Karpas-422 (cell line): ENCODE measurements at regions not wholly inside any gene's neighbourhood (a gene's known extent, or its start where the extent isn't known, plus 50 kb on each side); places are given as distances from the start of the nearest gene placed in this dataset.

Source experiments
- DNase-seq: peaks from one replicate; pipeline ENCODE4 v3.0.0-alpha.2; 2015
- H2AFZ ChIP-seq: fragments of 200-600 bp; sonication (generic); 2 replicates; pipeline ENCODE4 v1.6.1; 2014; ENCODE audit warnings: antibody characterized with exemption, low read length, mixed read lengths
- H3K27ac ChIP-seq: fragments of 200-600 bp; sonication (generic); 2 replicates; pipeline ENCODE4 v1.5.1; 2014; ENCODE audit warnings: mild to moderate bottlenecking, low read length, moderate library complexity
- H3K27me3 ChIP-seq: fragments of 200-600 bp; sonication (generic); 2 replicates; pipeline ENCODE4 v1.6.1; 2014; ENCODE audit warnings: low read length, mixed read lengths
- H3K36me3 ChIP-seq: fragments of 200-600 bp; sonication (generic); 2 replicates; pipeline ENCODE4 v1.6.1; 2014; ENCODE audit warnings: low read length, mixed read lengths; ENCODE audit not compliant: insufficient read depth
- H3K4me1 ChIP-seq: fragments of 200-600 bp; sonication (generic); 2 replicates; pipeline ENCODE4 v1.6.1; 2014; ENCODE audit warnings: mild to moderate bottlenecking, low read length, mixed read lengths
- H3K4me2 ChIP-seq: fragments of 200-600 bp; sonication (generic); 2 replicates; pipeline ENCODE4 v1.6.1; 2014; ENCODE audit warnings: low read length, low read depth, mild to moderate bottlenecking; ENCODE audit not compliant: poor library complexity, severe bottlenecking
- H3K4me3 ChIP-seq: fragments of 200-600 bp; sonication (generic); 2 replicates; pipeline ENCODE4 v1.5.1; 2014; ENCODE audit warnings: mild to moderate bottlenecking, antibody characterized with exemption, low read length, mixed read lengths
- H3K79me2 ChIP-seq: fragments of 200-600 bp; sonication (generic); 2 replicates; pipeline ENCODE4 v1.6.1; 2014; ENCODE audit warnings: mild to moderate bottlenecking, low read length, mixed read lengths
- H3K9ac ChIP-seq: fragments of 200-600 bp; sonication (generic); 2 replicates; pipeline ENCODE4 v1.6.0; 2014; ENCODE audit warnings: low read length
- H3K9me2 ChIP-seq: fragments of 200-600 bp; sonication (generic), shearing (Covaris generic); replicated peaks from 2 replicates; pipeline ENCODE4 v1.6.0; 2014; ENCODE audit warnings: mild to moderate bottlenecking, low read length, moderate library complexity; ENCODE audit not compliant: insufficient read depth
- H3K9me3 ChIP-seq: fragments of 300-700, 200-600 bp; sonication (generic); 2 replicates; pipeline ENCODE4 v1.6.1; 2014; ENCODE audit warnings: low read length, mixed read lengths
- H4K20me1 ChIP-seq: fragments of 200-600 bp; sonication (generic); 2 replicates; pipeline ENCODE4 v1.6.1; 2014; ENCODE audit warnings: mild to moderate bottlenecking, antibody characterized with exemption, low read length, low read depth; ENCODE audit not compliant: insufficient read depth

DNA sequence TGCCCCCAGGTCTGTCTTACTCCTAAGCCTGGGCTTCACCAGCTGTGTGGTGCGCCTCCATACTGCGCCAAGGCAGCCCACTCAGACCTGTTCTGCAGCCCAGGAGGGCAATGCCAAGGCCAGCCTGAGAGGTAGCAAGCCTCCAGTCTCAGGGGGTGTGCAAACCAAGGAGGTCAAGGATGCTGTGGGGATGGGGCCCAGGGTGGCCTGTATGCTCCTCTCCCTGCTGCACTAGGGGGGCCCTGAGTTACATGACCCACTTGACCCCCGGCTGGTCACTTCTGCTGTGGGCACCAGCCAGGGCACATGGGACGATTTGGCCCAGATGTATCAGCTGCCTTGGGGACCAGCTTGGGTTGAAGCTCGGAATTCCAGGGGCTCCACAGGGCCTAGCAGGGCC, 70.0 kb upstream of the SLC6A6 start:
- H3K9me2 ChIP-seq, result no peaks in the 10 kb centered on the region

DNA sequence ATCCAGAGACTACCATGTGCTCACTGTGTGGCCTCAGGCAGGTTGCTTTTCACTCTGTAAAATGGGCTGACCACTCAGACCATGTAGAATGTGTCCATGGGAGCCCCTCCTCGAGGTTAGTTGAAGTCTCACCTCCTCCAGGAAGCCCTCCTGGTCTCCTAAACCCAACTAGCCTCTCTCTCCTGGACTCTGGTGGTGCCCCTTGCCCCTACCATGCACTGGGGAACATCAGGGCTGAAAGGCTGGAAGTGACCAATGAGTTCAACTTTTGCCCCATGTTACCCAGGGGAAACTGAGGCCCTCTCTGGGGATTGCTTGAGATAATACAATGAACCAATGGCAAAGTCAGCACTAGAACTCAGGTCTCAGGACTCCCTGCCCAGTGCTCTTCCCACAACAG, 69.2 kb upstream of the SLC6A6 start:
- Histone ChIP-seq H3K79me2 (no peaks in the 10 kb centered on the region), H3K9ac (no peak overlapping the region), H3K4me1 (peaks cover 11% of the 10 kb centered on the region), H3K27me3 (no peaks in the 10 kb centered on the region), H4K20me1 (no peaks in the 10 kb centered on the region), H3K4me2 (no peak overlapping the region), H2AFZ (no peak overlapping the region), H3K27ac (no peak overlapping the region), H3K36me3 (no peaks in the 10 kb centered on the region), H3K4me3 (no peak overlapping the region), H3K9me3 (no peaks in the 10 kb centered on the region), H3K9me2 (no peaks in the 10 kb centered on the region)
- no peak for DNase-seq

More for the DNA sequence above, 70.0 kb upstream of the SLC6A6 start:
- Histone ChIP-seq H3K9me3 (no peaks in the 10 kb centered on the region), H3K4me2 (no peak overlapping the region), H3K36me3 (no peaks in the 10 kb centered on the region), H2AFZ (no peak overlapping the region), H3K27ac (no peak overlapping the region), H3K9ac (no peak overlapping the region), H3K27me3 (no peaks in the 10 kb centered on the region), H3K4me3 (no peak overlapping the region), H4K20me1 (no peaks in the 10 kb centered on the region), H3K79me2 (no peaks in the 10 kb centered on the region), H3K4me1 (peaks cover 11% of the 10 kb centered on the region)
- DNase-seq, result no peak

GRCh38 chr3:14333621-14334020, 68.8 kb upstream of the SLC6A6 start:
- H3K4me2 ChIP-seq, result no peak overlapping the region
- H3K79me2 ChIP-seq, result no peaks in the 10 kb centered on the region
- no peak overlapping the region for H3K9ac ChIP-seq
- H4K20me1 ChIP-seq, result no peaks in the 10 kb centered on the region
- H3K9me3 ChIP-seq, result no peaks in the 10 kb centered on the region
- no peaks in the 10 kb centered on the region for H3K27me3 ChIP-seq
- H3K36me3 ChIP-seq, result no peaks in the 10 kb centered on the region
- no peak overlapping the region for H3K27ac ChIP-seq
- H3K9me2 ChIP-seq, result no peaks in the 10 kb centered on the region
- H2AFZ ChIP-seq, result no peak overlapping the region
- peaks cover 11% of the 10 kb centered on the region for H3K4me1 ChIP-seq
- DNase-seq, result no peak
- no peak overlapping the region for H3K4me3 ChIP-seq

DNA sequence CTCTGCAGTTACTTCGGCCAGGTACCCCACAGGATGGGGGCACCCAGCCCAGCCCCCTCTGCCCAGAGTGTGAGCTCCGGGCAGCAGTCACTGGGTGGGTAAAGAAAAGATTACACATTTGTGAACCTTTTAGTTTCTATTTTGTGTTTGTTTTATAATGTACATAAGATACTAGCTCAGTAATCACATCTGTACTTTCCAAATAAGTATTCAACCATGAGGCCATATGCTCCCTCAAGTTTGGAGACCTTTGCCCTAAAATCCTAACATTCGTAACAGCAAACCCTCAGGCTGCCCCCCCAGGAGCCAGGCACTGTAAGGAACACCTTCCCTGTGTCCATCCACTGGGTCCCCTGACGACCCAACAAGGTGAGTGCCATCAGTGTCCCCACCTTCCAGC, 68.3 kb upstream of the SLC6A6 start:
- H3K36me3 ChIP-seq, result no peaks in the 10 kb centered on the region
- H3K9ac ChIP-seq, result no peak overlapping the region
- H3K9me2 ChIP-seq, result no peaks in the 10 kb centered on the region
- H3K4me2 ChIP-seq, result no peak overlapping the region
- H3K4me1 ChIP-seq, result peaks cover 11% of the 10 kb centered on the region
- H3K27me3 ChIP-seq, result no peaks in the 10 kb centered on the region
- H3K27ac ChIP-seq, result no peak overlapping the region
- no peaks in the 10 kb centered on the region for H3K79me2 ChIP-seq
- no peaks in the 10 kb centered on the region for H3K9me3 ChIP-seq
- DNase-seq, result no peak
- no peaks in the 10 kb centered on the region for H4K20me1 ChIP-seq
- no peak overlapping the region for H3K4me3 ChIP-seq
- no peak overlapping the region for H2AFZ ChIP-seq

DNA sequence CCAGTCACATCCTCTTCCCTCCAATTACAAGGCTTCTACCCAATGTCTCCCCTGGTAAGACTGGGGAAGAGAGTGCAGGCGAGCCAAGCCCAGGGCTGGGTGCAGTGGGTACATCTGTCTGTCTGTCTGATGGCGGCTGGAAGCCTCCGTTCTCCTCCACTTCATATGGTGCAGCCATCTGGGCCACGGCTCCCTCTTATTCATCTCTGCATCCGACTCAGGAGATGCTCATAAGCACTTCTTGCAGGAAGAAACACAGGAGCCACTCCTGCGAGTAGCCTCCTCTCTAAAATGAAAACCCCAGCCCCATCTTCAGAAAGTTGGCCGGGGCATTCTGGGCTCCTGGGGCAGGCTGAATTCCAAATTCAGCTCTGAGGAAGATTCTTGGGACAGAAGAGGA, 67.5 kb upstream of the SLC6A6 start:
- H3K4me2 ChIP-seq, result no peak overlapping the region
- H3K9me3 ChIP-seq, result no peaks in the 10 kb centered on the region
- H4K20me1 ChIP-seq, result no peaks in the 10 kb centered on the region
- H3K36me3 ChIP-seq, result no peaks in the 10 kb centered on the region
- no peaks in the 10 kb centered on the region for H3K27me3 ChIP-seq
- no peaks in the 10 kb centered on the region for H3K9me2 ChIP-seq
- no peak for DNase-seq
- no peak overlapping the region for H3K9ac ChIP-seq
- no peak overlapping the region for H3K4me3 ChIP-seq
- H3K79me2 ChIP-seq, result no peaks in the 10 kb centered on the region
- no peak overlapping the region for H3K27ac ChIP-seq
- H2AFZ ChIP-seq, result no peak overlapping the region
- H3K4me1 ChIP-seq, result peaks cover 11% of the 10 kb centered on the region

DNA sequence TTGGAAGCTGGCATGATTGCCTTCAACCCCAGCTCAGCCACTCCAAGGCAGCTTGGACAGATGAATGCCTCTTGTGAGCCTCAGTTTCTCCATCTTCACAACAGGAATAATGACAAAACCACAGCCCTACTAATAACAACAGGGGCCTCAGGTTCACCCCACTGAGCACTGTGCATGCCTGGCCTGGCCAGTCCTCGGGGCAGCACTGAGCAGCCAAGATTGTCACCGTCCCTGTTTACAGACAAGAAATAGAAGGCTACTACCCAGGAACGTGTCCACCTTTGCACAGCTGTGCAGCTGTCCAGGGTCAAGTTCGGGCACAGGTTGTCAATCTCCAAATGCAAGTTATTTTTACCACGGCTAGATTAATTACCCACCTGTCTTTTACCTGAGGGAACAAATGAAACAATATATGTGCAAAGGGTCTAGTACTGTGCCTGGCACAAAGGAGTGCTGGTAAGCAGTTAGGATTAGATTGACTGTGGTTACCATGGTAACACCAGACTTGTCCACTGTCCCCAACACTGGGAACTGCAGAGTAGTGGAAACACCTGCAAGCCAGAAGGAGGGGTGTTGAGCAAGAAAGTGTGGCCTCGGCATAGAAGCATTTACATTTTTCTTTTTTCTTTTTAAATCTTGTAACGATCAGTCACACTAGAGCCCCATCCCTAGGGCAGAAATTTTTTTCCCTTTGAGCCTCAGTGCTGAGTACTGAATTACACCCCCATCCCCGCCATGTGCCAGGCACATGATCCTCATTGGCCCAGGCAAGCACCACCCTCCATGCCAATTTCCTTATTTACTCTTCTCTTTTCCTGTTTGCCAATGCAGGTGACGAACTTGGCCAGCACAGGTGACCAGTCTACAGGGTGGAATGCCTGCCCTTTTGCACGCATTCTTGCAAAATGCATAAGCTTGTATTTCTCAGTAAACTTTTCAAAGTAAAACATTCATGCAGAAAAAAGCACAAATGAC, 66.3 kb upstream of the SLC6A6 start:
- no peak overlapping the region for H3K27ac ChIP-seq
- no peaks in the 10 kb centered on the region for H3K36me3 ChIP-seq
- H3K79me2 ChIP-seq, result no peaks in the 10 kb centered on the region
- peaks cover 11% of the 10 kb centered on the region for H3K4me1 ChIP-seq
- H3K4me3 ChIP-seq, result no peak overlapping the region
- no peak overlapping the region for H3K9ac ChIP-seq
- no peak for DNase-seq
- H3K4me2 ChIP-seq, result no peak overlapping the region
- H4K20me1 ChIP-seq, result no peaks in the 10 kb centered on the region
- no peaks in the 10 kb centered on the region for H3K9me2 ChIP-seq
- H3K9me3 ChIP-seq, result no peaks in the 10 kb centered on the region
- H2AFZ ChIP-seq, result no peak overlapping the region
- no peaks in the 10 kb centered on the region for H3K27me3 ChIP-seq

DNA sequence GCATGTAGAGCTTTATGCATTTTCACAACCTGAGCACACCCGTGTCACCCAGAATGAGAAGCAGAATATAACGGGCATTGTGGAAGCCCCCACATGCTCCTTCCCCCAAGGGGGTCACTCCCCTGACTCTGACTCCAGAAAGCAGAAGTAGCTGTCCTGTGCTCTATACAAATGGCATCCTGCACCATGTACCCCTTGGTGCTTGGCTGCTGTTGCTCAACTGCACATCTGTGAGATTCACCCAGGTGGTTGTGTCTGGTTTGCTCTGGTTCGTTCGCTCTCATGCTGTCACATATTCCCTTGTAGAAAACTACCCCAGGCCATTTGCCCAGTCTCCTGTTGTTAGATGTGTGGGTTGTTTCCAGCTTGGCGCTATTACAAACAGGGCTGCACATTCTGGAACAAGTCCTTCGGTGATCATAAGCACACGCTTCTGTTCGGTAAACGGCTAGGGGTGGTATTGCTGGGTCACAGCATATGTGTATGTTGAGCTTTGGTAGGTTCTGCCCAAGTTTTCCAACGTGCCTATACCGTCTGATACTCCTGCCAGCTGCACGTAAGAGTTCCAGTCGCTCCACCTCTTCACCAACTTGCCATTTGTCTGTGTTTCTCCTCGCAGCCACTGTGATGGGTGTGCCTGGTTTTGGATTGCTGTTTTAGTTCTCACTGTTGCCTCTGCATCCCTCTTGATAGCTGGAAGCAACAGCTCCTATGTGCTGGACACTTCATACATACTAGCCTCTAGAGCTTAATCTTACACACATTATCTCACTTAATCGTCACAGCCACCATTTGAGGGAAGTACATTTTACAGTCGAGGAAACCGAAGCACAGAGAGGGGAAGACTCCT, 65.4 kb upstream of the SLC6A6 start:
- peak; percentile 52 for DNase-seq
- Histone ChIP-seq H2AFZ (no peak overlapping the region), H3K27me3 (no peaks in the 10 kb centered on the region), H3K9ac (no peak overlapping the region), H3K36me3 (no peaks in the 10 kb centered on the region), H3K4me1 (peaks cover 11% of the 10 kb centered on the region), H3K4me3 (no peak overlapping the region), H4K20me1 (no peaks in the 10 kb centered on the region), H3K9me3 (no peaks in the 10 kb centered on the region), H3K27ac (no peak overlapping the region), H3K4me2 (no peak overlapping the region), H3K9me2 (no peaks in the 10 kb centered on the region), H3K79me2 (no peaks in the 10 kb centered on the region)

- no peaks in the 10 kb centered on the region for H3K9me2 ChIP-seq
- no peak overlapping the region for H3K9ac ChIP-seq
- no peak overlapping the region for H3K4me3 ChIP-seq
- H3K79me2 ChIP-seq, result no peaks in the 10 kb centered on the region
- H3K27ac ChIP-seq, result no peak overlapping the region
- H4K20me1 ChIP-seq, result no peaks in the 10 kb centered on the region
- peaks cover 11% of the 10 kb centered on the region for H3K4me1 ChIP-seq
- no peak overlapping the region for H2AFZ ChIP-seq
- DNase-seq, result no peak
- H3K9me3 ChIP-seq, result no peaks in the 10 kb centered on the region
- H3K4me2 ChIP-seq, result no peak overlapping the region
- H3K36me3 ChIP-seq, result no peaks in the 10 kb centered on the region
- H3K27me3 ChIP-seq, result no peaks in the 10 kb centered on the region
Observed at GRCh38 chr3:14337828-14338227, 64.6 kb upstream of the SLC6A6 start.
